Dermis blood vessel endothelial cell (primary cell): ENCODE measurements at regions not wholly inside any gene's neighbourhood (a gene's known extent, or its start where the extent isn't known, plus 50 kb on each side); places are given as distances from the start of the nearest gene placed in this dataset.

ENCODE experiments used
- DNase-seq: peaks from one replicate; pipeline ENCODE4 v3.0.0; 2010

GRCh38 chr9:11946531-11946930 is 746.7 kb upstream of the TYRP1 start:
- DNase-seq: no peak

GRCh38 chr9:11962327-11962726 is 730.9 kb upstream of the TYRP1 start:
- no peak for DNase-seq

- DNase-seq: no peak
These were observed 726.4 kb upstream of the TYRP1 start for GRCh38 chr9:11966786-11967185.

- DNase-seq: no peak
These were observed 724.6 kb upstream of the TYRP1 start for GRCh38 chr9:11968631-11969030.

GRCh38 chr9:11973011-11973410 is 720.2 kb upstream of the TYRP1 start:
- no peak for DNase-seq

- no peak for DNase-seq
These were observed 719.7 kb upstream of the TYRP1 start for GRCh38 chr9:11973511-11973910.

- DNase-seq: no peak
These were observed 700.3 kb upstream of the TYRP1 start for GRCh38 chr9:11992866-11993265.

- DNase-seq: no peak
These were observed 678.7 kb upstream of the TYRP1 start for GRCh38 chr9:12014488-12014887.

GRCh38 chr9:12054235-12054634 is 639.0 kb upstream of the TYRP1 start:
- no peak for DNase-seq

GRCh38 chr9:12056874-12057273 is 636.3 kb upstream of the TYRP1 start:
- no peak for DNase-seq

GRCh38 chr9:12060067-12060466 is 633.1 kb upstream of the TYRP1 start:
- no peak for DNase-seq

- DNase-seq: no peak
These were observed 632.4 kb upstream of the TYRP1 start for GRCh38 chr9:12060811-12061210.

GRCh38 chr9:12065050-12065449 is 628.1 kb upstream of the TYRP1 start:
- DNase-seq: no peak

- no peak for DNase-seq
These were observed 627.5 kb upstream of the TYRP1 start for GRCh38 chr9:12065686-12066085.

- DNase-seq: no peak
These were observed 626.6 kb upstream of the TYRP1 start for GRCh38 chr9:12066455-12067035.

GRCh38 chr9:12069366-12069765 is 623.8 kb upstream of the TYRP1 start:
- DNase-seq: no peak

GRCh38 chr9:12085399-12085798 is 607.8 kb upstream of the TYRP1 start:
- DNase-seq: no peak

- DNase-seq: no peak
These were observed 601.2 kb upstream of the TYRP1 start for GRCh38 chr9:12091865-12092527.

- DNase-seq: no peak
These were observed 599.1 kb upstream of the TYRP1 start for GRCh38 chr9:12094046-12094445.

- no peak for DNase-seq
These were observed 597.3 kb upstream of the TYRP1 start for GRCh38 chr9:12095931-12096330.

- DNase-seq: no peak
These were observed 559.8 kb upstream of the TYRP1 start for GRCh38 chr9:12133416-12133815.

GRCh38 chr9:12141422-12141821 is 551.8 kb upstream of the TYRP1 start:
- DNase-seq: no peak

GRCh38 chr9:12155401-12156134 is 537.6 kb upstream of the TYRP1 start:
- no peak for DNase-seq

GRCh38 chr9:12162181-12162815 is 530.9 kb upstream of the TYRP1 start:
- DNase-seq: no peak
